K562 (cell line): ENCODE measurements at regions not wholly inside any gene's neighbourhood (a gene's known extent, or its start where the extent isn't known, plus 50 kb on each side); places are given as distances from the start of the nearest gene placed in this dataset.

Source experiments
- PHF20 ChIP-seq: fragments of 450-650 bp; IDR thresholded peaks from 2 replicates; pipeline ENCODE4 v1.6.1; 2018; ENCODE audit not compliant: partially characterized antibody
- SETDB1 ChIP-seq: IDR thresholded peaks from one replicate; pipeline ENCODE4 v1.6.1; 2012; ENCODE audit warnings: low read length, control low read depth, inconsistent platforms
- ZNF23 ChIP-seq: fragments of 250-450 bp; sonication (Bioruptor Pico); IDR thresholded peaks from 2 replicates; pipeline ENCODE4 v1.4.0; 2020; ENCODE audit warnings: mild to moderate bottlenecking

GRCh38 chr12:105945880-105946279 lies 192.9 kb downstream of the NUAK1 start:
- TF ChIP-seq SETDB1 (no peak), ZNF23 (CRISPR knock-in tag) (no peak), PHF20 (no peak)
